NCI-H82 treated with DMSO at 0.1 percent for 48 hours (cell line): ENCODE measurements at regions not wholly inside any gene's neighbourhood (a gene's known extent, or its start where the extent isn't known, plus 50 kb on each side); places are given as distances from the start of the nearest gene placed in this dataset.

ENCODE experiments used
- DNase-seq: peaks from one replicate; lab custom pipeline; 2025; ENCODE audit not compliant: unreplicated experiment; lab: John Stamatoyannopoulos, UW

DNA sequence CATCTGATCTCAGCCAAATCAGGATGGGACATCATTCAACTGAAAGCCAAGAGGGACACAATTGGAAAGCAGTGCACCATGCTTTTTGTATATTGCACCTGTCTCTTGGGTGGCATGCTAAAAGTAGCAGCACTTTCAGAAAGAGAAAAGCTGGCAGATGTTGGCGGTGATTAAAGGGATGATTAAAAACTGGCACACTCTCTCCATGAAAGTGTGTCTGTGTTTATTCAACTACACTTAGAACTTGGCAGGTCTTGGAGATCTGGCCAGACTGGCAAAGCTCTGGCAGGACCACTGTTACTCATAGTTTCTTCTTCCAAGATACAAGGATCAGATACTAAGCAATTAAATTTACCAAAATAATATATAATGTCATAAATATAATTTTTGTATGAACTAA lies 112.9 kb upstream of the ELAVL2 start:
- DNase-seq, result no peak

DNA sequence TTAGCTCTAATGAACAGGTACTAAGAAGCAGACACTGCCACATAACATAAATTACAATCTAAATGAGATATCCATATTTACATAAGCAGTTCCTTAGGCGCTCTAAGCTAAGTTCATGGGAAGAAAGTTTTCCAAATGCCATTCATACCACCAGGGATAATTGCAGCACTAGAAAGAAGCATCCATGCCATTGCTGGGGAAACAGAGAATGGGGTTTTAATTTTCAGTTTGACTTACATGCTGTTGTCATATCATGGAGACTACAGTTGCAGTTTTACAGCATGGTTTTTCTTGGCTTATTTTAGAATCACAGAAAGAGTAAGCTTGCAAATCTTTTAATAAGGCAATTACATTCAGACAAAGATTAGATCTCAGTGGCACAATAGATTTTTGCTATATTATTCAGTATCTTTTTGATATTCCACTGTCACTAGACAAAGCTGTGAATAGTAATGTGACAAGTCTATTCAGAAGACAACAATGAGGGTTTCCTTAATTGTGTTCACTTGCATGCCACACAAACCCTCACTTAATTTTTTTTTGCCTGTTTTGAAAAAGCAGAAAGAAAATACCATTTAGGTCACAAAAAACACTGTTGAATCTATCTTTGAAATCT lies 108.4 kb upstream of the ELAVL2 start:
- DNase-seq, result no peak

DNA sequence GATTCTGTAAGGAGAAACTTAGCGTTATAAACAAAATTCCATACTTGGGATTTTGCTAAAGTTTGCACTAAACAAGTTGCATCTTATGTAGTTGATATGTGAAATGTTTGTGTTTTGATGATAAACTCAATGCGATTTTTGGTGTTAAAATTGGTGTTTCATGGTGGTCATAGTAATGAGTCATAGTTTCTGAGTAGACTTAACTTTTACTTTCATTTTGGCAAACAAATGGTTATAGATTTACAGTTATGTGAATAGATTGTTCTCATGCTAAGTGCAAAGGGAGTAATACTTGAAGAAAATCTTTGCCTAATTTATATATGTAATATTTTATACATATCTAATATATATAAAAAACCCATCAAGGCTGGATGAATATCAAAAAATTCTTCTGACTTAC lies 107.3 kb upstream of the ELAVL2 start:
- DNase-seq, result no peak

DNA sequence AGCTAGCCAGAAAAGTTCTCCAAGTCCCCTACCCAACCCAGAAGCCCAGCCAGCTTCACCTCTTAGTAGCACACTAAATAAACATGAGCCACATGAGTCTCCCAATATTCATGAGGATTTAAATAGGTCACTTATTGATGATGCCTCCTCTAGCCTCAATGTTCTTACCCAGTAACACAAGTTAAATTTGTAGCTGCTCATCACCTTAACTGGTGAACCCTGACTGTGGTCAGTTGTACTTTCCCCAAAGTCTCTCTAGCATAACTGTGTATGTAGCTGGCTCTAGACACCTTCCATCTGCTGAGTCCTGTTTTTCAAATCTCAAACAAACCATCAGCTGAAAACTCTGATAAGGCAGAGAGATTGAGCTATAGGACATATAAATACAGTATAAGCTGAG lies 100.3 kb upstream of the ELAVL2 start:
- DNase-seq, result no peak

DNA sequence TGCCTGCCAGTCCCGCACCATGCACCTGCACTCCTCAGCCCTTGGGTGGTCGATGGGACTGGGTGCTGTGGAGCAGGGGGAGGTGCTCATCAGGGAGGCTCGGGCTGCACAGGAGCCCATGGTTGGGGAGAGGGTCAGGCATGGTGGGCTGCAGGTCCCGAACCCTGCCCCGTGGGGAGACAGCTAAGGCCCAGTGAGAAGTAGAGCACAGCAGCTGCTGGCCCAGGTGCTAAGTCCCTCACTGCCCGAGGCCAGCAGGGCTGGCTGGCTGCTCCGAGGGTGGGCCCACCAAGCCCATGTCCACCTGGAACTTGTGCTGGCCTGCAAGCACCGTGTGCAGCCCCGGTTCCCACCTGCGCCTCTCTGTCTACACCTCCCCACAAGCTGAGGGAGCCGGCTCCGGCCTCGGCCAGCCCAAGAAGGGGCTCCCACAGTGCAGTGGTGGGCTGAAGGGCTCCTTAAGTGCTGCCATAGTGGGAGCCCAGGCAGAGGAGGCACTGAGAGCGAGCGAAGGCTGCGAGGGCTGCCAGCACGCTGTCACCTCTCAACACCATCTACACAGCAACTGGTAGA lies 88.5 kb upstream of the ELAVL2 start:
- no peak for DNase-seq

DNA sequence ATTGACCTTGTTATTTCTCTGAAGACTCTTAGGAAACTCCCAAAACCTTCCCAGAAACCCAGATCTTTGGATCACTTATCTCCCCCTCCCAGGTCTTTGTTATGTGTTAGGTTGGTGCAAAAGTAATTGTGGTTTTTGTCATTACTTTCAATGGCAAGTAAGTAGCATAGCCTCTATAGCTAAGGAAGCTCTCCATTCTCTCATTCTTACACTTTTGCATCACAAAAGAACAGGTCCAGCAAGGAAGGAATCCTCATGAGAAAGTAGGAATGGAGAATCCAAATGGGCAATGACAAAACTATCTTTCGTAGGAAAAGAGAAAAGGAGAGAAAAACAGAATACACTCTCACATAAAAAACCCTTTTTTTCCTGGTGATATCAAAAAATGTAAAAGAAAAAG lies 81.3 kb upstream of the ELAVL2 start:
- no peak for DNase-seq

DNA sequence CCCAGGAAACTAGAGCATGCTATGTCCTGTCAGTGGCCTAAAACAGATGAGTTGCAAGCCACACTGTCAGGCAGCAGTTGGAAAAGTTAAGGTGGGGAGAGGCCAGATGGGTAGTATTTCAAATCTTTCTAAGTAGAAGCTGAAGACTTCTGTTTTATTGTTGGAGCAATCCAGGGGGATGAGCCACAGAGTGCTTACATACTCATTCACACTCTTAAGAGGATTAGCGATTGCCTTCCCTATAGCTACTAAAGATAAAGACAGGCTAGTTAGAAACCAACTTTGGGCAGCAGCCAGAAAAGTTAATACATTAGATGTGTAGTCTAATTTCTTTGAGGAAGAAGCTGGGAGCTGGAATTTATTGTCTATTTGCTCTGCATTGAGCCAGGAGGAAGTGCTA lies 61.7 kb upstream of the ELAVL2 start:
- peak; percentile 81 for DNase-seq
